IPS DF 6.9 (cell line): ENCODE measurements at regions not wholly inside any gene's neighbourhood (a gene's known extent, or its start where the extent isn't known, plus 50 kb on each side); places are given as distances from the start of the nearest gene placed in this dataset.
"Not testable (repeated sequence)": the region's sequence is repeated elsewhere in the genome, so short reads cannot be mapped to it uniquely, and the experiment has no call there.

ENCODE experiments used
- DNase-seq: peaks from one replicate; pipeline ENCODE4 v3.0.0-alpha.2; 2013; ENCODE audit warnings: low read depth, low spot score
- H3K27ac ChIP-seq: one replicate; pipeline ENCODE4 v1.5.1; 2013; ENCODE audit warnings: low read length, control low read depth
- H3K27me3 ChIP-seq: 2 replicates; pipeline ENCODE4 v1.6.1; 2013; ENCODE audit warnings: mild to moderate bottlenecking, low read length; ENCODE audit not compliant: control insufficient read depth, insufficient read depth
- H3K36me3 ChIP-seq: 2 replicates; pipeline ENCODE4 v1.6.1; 2013; ENCODE audit warnings: low read length; ENCODE audit not compliant: control insufficient read depth, insufficient read depth
- H3K4me1 ChIP-seq: 2 replicates; pipeline ENCODE4 v1.6.1; 2013; ENCODE audit warnings: low read length; ENCODE audit not compliant: control insufficient read depth, insufficient read depth
- H3K4me3 ChIP-seq: 2 replicates; pipeline ENCODE4 v1.5.1; 2013; ENCODE audit warnings: mild to moderate bottlenecking, low read length
- H3K9me3 ChIP-seq: 2 replicates; pipeline ENCODE4 v1.6.1; 2013; ENCODE audit warnings: low read length, inconsistent platforms; ENCODE audit not compliant: control insufficient read depth, insufficient read depth
- WGBS: extraction: QIAGEN DNeasy Blood & Tissue Kit; methylation state at CpG from one replicate; pipeline ENCODE4 v1.1.7; 2013; ENCODE audit warnings: mixed read lengths, missing lambda C conversion rate; ENCODE audit not compliant: insufficient read length, insufficient coverage; 5-methylcytosine and 5-hydroxymethylcytosine counted together

DNA sequence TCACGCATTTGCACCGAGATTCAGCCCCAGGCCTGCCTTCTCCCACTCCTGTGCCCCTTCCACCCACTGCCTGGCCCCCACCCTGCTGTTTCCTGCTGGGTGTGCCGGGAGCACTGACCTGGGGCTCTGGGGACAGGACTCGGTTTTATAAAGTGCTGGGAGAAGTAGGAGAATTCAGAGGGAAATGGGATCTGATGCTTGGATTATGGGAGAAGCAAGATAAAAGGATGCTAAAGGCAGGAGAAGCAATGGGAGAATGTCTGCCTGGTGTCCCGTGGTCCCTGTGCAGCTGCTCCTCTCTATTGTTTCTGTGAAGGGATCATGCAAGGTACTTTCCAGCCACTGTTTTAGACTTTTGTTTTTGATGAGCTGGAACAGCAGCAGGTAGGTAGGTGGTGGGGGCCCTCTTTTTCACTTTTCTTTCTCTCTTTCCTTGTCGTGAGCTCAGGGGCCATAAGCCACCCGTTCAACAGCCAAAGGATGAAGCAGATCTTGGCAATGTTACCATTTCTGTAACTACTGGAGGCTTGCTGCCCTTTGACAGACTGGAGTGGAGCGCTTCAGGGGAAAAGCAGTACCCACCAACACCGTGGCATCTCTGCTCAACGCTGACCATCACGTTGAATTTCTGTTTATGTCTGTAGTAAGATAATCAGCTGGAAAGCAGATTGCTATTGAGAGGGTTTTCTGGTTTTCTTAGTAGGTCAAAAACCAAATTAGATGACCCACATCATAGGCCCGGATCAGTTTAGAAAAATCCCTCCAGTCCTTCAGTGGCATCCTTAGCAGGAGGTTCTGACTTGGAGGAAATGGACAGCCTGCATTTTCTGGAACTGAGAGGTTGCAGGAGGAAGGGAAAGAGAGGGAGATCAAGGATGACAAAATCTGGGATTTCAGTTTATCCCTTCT, 63.8 kb upstream of the ENPP6 start:
- Histone ChIP-seq H3K4me1 (peaks cover 1% of the 10 kb centered on the region; the same call in 1 of the 2 replicates), H3K36me3 (no peaks in the 10 kb centered on the region), H3K27ac (no peak overlapping the region), H3K9me3 (no peaks in the 10 kb centered on the region), H3K4me3 (no peak overlapping the region), H3K27me3 (no peaks in the 10 kb centered on the region)
- DNase-seq, result no peak
- no CpG with 5 or more reads among the region's 12 CpGs for whole genome bisulfite sequencing

- no peaks in the 10 kb centered on the region for H3K36me3 ChIP-seq
- peaks cover 1% of the 10 kb centered on the region; the same call in 1 of the 2 replicates for H3K4me1 ChIP-seq
- no peaks in the 10 kb centered on the region for H3K27me3 ChIP-seq
- no peaks in the 10 kb centered on the region; the same call in 1 of the 2 replicates for H3K9me3 ChIP-seq
- no peak for DNase-seq
- no CpG with 5 or more reads among the region's 2 CpGs for WGBS
- H3K27ac ChIP-seq, result no peak overlapping the region
- H3K4me3 ChIP-seq, result no peak overlapping the region
Measured at GRCh38 chr4:184280591-184281071, 63.0 kb upstream of the ENPP6 start.

GRCh38 chr4:184280137-184280536, 62.5 kb upstream of the ENPP6 start:
- no CpG with 5 or more reads among the region's 4 CpGs for WGBS
- no peaks in the 10 kb centered on the region for H3K36me3 ChIP-seq
- no peak overlapping the region for H3K27ac ChIP-seq
- peaks cover 1% of the 10 kb centered on the region; the same call in 1 of the 2 replicates for H3K4me1 ChIP-seq
- DNase-seq, result no peak
- no peak overlapping the region for H3K4me3 ChIP-seq
- no peaks in the 10 kb centered on the region; the same call in 1 of the 2 replicates for H3K9me3 ChIP-seq
- H3K27me3 ChIP-seq, result no peaks in the 10 kb centered on the region

- no peak overlapping the region for H3K4me3 ChIP-seq
- no CpG with 5 or more reads among the region's 7 CpGs for WGBS
- no peak for DNase-seq
- no peak overlapping the region for H3K27ac ChIP-seq
- H3K4me1 ChIP-seq, result peaks cover 1% of the 10 kb centered on the region; the same call in 1 of the 2 replicates
- no peaks in the 10 kb centered on the region for H3K36me3 ChIP-seq
- no peaks in the 10 kb centered on the region; the same call in 1 of the 2 replicates for H3K9me3 ChIP-seq
- H3K27me3 ChIP-seq, result no peaks in the 10 kb centered on the region
Measured at GRCh38 chr4:184279496-184280061, 61.9 kb upstream of the ENPP6 start.

- H3K4me3 ChIP-seq, H3K4me1 ChIP-seq, H3K27ac ChIP-seq: not testable (repeated sequence)
Measured at GRCh38 chr4:184277769-184278168, 60.1 kb upstream of the ENPP6 start.

GRCh38 chr4:184277010-184277409, 59.3 kb upstream of the ENPP6 start:
- not testable (repeated sequence) for H3K27ac ChIP-seq, H3K9me3 ChIP-seq, H3K4me3 ChIP-seq, H3K4me1 ChIP-seq, DNase-seq, H3K27me3 ChIP-seq, H3K36me3 ChIP-seq
- no CpG with 5 or more reads among the region's 3 CpGs for WGBS

More at GRCh38 chr4:184277769-184278168, 60.1 kb upstream of the ENPP6 start:
- H3K36me3 ChIP-seq, H3K27me3 ChIP-seq, DNase-seq, H3K9me3 ChIP-seq: not testable (repeated sequence)

DNA sequence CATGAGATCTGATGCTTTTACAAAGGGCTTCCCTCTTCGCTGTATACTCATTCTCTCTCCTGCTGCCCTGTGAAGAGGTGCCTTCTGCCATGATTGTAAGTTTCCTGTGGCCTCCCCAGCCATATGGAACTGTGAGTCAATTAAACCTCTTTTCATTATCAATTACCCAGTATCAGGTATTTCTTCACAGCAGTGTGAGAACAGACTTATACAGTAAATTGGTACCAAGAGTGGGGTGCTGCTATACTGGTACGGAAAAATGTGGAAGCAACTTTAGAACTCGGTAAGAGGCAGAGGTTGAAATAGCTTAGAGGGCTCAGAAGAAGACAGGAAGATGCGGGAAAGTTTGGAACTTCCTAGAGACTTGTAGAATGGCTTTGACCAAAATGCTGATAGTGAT, 58.7 kb upstream of the ENPP6 start:
- H3K4me3 ChIP-seq, H3K9me3 ChIP-seq, H3K36me3 ChIP-seq, H3K27me3 ChIP-seq, H3K27ac ChIP-seq, DNase-seq, H3K4me1 ChIP-seq: not testable (repeated sequence)
- no CpG with 5 or more reads among the region's 4 CpGs for WGBS

DNA sequence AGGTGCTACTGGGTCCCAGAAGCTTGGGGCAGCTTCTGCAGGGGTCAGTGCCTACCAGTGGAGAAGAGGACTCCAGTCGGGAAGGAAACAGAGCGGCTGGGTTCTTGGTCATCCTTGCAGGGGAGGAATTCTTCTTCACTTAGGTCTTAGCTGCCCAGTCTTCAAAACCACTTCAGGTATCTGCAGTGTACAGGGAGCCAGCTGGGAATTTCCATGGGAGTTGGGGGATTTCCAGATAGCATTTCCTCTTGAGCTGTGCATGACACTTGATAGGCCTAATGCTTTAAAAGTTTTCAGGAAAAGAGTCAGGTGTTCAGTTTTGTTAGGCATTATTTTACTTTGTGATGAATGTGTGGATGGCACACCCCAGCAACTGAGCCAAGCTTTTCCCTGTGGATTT, 58.1 kb upstream of the ENPP6 start:
- WGBS, result no CpG with 5 or more reads among the region's 2 CpGs

GRCh38 chr4:184274286-184274951, 56.7 kb upstream of the ENPP6 start:
- H3K36me3 ChIP-seq, result no peaks in the 10 kb centered on the region
- no peaks in the 10 kb centered on the region; the same call in 1 of the 2 replicates for H3K9me3 ChIP-seq
- no CpG with 5 or more reads among the region's 6 CpGs for WGBS
- peaks cover 2% of the 10 kb centered on the region; the same call in 1 of the 2 replicates for H3K4me1 ChIP-seq
- H3K27ac ChIP-seq, result no peak overlapping the region
- no peak overlapping the region for H3K4me3 ChIP-seq
- no peaks in the 10 kb centered on the region for H3K27me3 ChIP-seq
- DNase-seq, result no peak

More for the DNA sequence above, 58.1 kb upstream of the ENPP6 start:
- Histone ChIP-seq H3K27ac (no peak overlapping the region), H3K9me3 (no peaks in the 10 kb centered on the region; the same call in 1 of the 2 replicates), H3K4me3 (no peak overlapping the region), H3K4me1 (peaks cover 2% of the 10 kb centered on the region; the same call in 1 of the 2 replicates), H3K27me3 (no peaks in the 10 kb centered on the region), H3K36me3 (no peaks in the 10 kb centered on the region)
- no peak for DNase-seq
